SU-DHL-6 (cell line): ENCODE measurements at regions not wholly inside any gene's neighbourhood (a gene's known extent, or its start where the extent isn't known, plus 50 kb on each side); places are given as distances from the start of the nearest gene placed in this dataset.

Experiments used
- CTCF ChIP-seq: fragments of 200-600 bp; sonication (generic); IDR thresholded peaks from one replicate; pipeline ENCODE4 v1.5.1; 2017; ENCODE audit warnings: antibody characterized with exemption, mild to moderate bottlenecking, low read length, moderate library complexity; ENCODE audit not compliant: insufficient read depth, poor library complexity, severe bottlenecking
- EZH2phosphoT487 ChIP-seq: fragments of 200-600 bp; sonication (generic), shearing (Covaris generic); conservative IDR thresholded peaks from 2 replicates; pipeline ENCODE4 v1.6.1; 2018; ENCODE audit warnings: mild to moderate bottlenecking, antibody characterized with exemption, low read length, moderate library complexity, mixed read lengths

DNA sequence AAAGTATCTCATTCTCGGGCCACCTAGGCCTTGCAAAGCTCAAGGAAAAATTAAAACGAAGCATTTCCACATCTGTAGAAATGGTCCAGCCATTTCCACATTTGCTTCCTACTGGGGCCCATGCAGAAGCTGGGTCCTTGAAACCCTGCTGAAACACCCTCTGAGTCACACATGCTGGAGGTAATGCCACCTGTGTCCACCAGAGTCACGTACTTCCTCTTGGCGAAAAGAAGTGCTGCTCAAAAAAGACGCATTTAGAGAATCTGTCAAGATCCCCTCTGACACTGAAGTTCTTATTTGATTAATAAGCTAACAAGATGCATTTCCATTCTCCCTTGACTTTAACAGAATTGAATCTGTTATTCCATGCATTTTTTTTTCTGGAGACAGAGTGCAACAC, 423.2 kb downstream of the PREX1 start:
- TF ChIP-seq CTCF, result no peak
- TF ChIP-seq EZH2phosphoT487, result no peak
